Panc1 (cell line): ENCODE measurements at regions not wholly inside any gene's neighbourhood (a gene's known extent, or its start where the extent isn't known, plus 50 kb on each side); places are given as distances from the start of the nearest gene placed in this dataset.
"Not testable (repeated sequence)": the region's sequence is repeated elsewhere in the genome, so short reads cannot be mapped to it uniquely, and the experiment has no call there.

Experiments
- ATAC-seq: fragments of 200-7000 bp; cut with Tn5 transposase; 2 replicates; pipeline ENCODE4 v1.9.1; 2020; ENCODE audit warnings: mild to moderate bottlenecking, moderate library complexity
- BruUV-seq: library from RNA; stranded (reverse); fragments of 400-500 nt; replicated peaks from 2 replicates; lab custom pipeline; 2021; lab: Mats Ljungman, UMichigan
- CTCF ChIA-PET: fragments of 300-600 bp; sonication (Branson Sonifier 250); formaldehyde crosslinking; loops from one replicate; lab custom pipeline; 2022; ENCODE audit warnings: antibody characterized with exemption; lab: Charles Lee
- POLR2A ChIA-PET: fragments of 300-600 bp; sonication (Branson Sonifier 250); formaldehyde crosslinking; loops from one replicate; lab custom pipeline; 2022; ENCODE audit warnings: antibody characterized with exemption; lab: Charles Lee
- DNase-seq: peaks from one replicate; pipeline ENCODE4 v3.0.0-alpha.2; 2010; ENCODE audit warnings: low read depth, low spot score
- H3K27ac ChIP-seq: 2 replicates; pipeline ENCODE4 v1.5.1; 2011; ENCODE audit warnings: mild to moderate bottlenecking, low read length, inconsistent platforms
- H3K27me3 ChIP-seq: fragments of 200-500 bp; sonication (Bioruptor generic); 2 replicates; pipeline ENCODE4 v1.6.0; 2014; ENCODE audit warnings: low read length, inconsistent platforms; ENCODE audit not compliant: control insufficient read depth, insufficient read depth
- H3K36me3 ChIP-seq: fragments of 200-500 bp; sonication (Bioruptor generic); 2 replicates; pipeline ENCODE4 v1.5.1; 2014; ENCODE audit warnings: inconsistent platforms, mild to moderate bottlenecking, low read length, moderate library complexity; ENCODE audit not compliant: control insufficient read depth, insufficient read depth
- H3K4me1 ChIP-seq: 2 replicates; pipeline ENCODE4 v1.5.1; 2011; ENCODE audit warnings: inconsistent platforms, mild to moderate bottlenecking, low read length, moderate library complexity; ENCODE audit not compliant: control insufficient read depth, insufficient read depth
- H3K4me3 ChIP-seq, 2 experiments: 2 replicates each; pipeline ENCODE4 v1.5.1; 2011 to 2012; ENCODE audit warnings: low read depth in 2 of 2, low read length in 2 of 2, mild to moderate bottlenecking in 2 of 2, inconsistent platforms in 1 of 2, moderate library complexity in 1 of 2
- H3K9me3 ChIP-seq: fragments of 200-500 bp; sonication (Bioruptor generic); 2 replicates; pipeline ENCODE4 v1.5.1; 2014; ENCODE audit warnings: low read depth, mild to moderate bottlenecking, inconsistent platforms, low read length, moderate library complexity; ENCODE audit not compliant: control insufficient read depth, insufficient read depth
- POLR2AphosphoS5 ChIP-seq: IDR thresholded peaks from 2 replicates; pipeline ENCODE4 v1.6.1; 2012; ENCODE audit warnings: mild to moderate bottlenecking, low read depth, low read length, moderate library complexity
- REST ChIP-seq, 2 experiments: IDR thresholded peaks; 2 replicates each; pipeline ENCODE4 v1.6.1; 2011 to 2012; ENCODE audit warnings: low read depth in 2 of 2, control low read depth in 1 of 2, low read length in 1 of 2, mild to moderate bottlenecking in 1 of 2, moderate library complexity in 1 of 2; ENCODE audit not compliant: insufficient read depth in 1 of 2
- SIN3A ChIP-seq: IDR thresholded peaks from 2 replicates; pipeline ENCODE4 v1.6.1; 2012; ENCODE audit warnings: low read depth, mild to moderate bottlenecking, low read length, moderate library complexity, borderline replicate concordance; ENCODE audit not compliant: insufficient read depth
- TCF7L2 ChIP-seq: IDR thresholded peaks from 2 replicates; pipeline ENCODE4 v1.6.1; 2011; ENCODE audit warnings: mild to moderate bottlenecking, low read depth, low read length, inconsistent platforms
- in situ Hi-C: cut with HindIII; loops from 2 replicates; pipeline ENCODE4 v1.10.0; 2016; ENCODE audit warnings: low sequenced_read_pairs, low pct_unique_long_range_greater_than_20kb
- intact Hi-C: fragments of 100-400 bp; cut with micrococcal nuclease; formaldehyde crosslinking; loops from one replicate; pipeline ENCODE4 v1.10.0; 2022; ENCODE audit not compliant: unreplicated experiment

GRCh38 chr3:65126527-65127410, 439.0 kb upstream of the ADAMTS9 start:
- Histone ChIP-seq H3K27ac (no peak overlapping the region), H3K27me3 (no peaks in the 10 kb centered on the region), H3K4me3 (no peak overlapping the region), H3K4me1 (no peaks in the 10 kb centered on the region), H3K36me3 (no peaks in the 10 kb centered on the region), H3K9me3 (no peaks in the 10 kb centered on the region)
- intact Hi-C loops (no loop called here), in situ Hi-C loops (no loop called here)
- no peak for DNase-seq
- CTCF ChIA-PET, result no interaction called here
- ATAC-seq, result no peak
- POLR2A ChIA-PET, result no interaction called here
- no TSS peak for BruUV-seq
- TF ChIP-seq SIN3A, result no peak
- TF ChIP-seq REST (IDR thresholded peaks at IDR 0.05; ENCODE audit: insufficient read depth in 1 of 2, low read depth in 2 of 2, low read length in 1 of 2), result no peak
- no peak for TF ChIP-seq POLR2AphosphoS5

- H3K4me1 ChIP-seq, H3K27me3 ChIP-seq, in situ Hi-C loops, intact Hi-C loops, H3K27ac ChIP-seq, H3K4me3 ChIP-seq, H3K36me3 ChIP-seq, DNase-seq, CTCF ChIA-PET, BruUV-seq, POLR2A ChIA-PET, H3K9me3 ChIP-seq, ATAC-seq: not testable (repeated sequence)
Measured at GRCh38 chr3:65120156-65120555, 432.4 kb upstream of the ADAMTS9 start.

GRCh38 chr3:65118912-65119499, 431.2 kb upstream of the ADAMTS9 start:
- Histone ChIP-seq H3K4me1 (no peaks in the 10 kb centered on the region), H3K27ac (no peak overlapping the region), H3K9me3 (no peaks in the 10 kb centered on the region), H3K36me3 (no peaks in the 10 kb centered on the region), H3K4me3 (no peak overlapping the region), H3K27me3 (no peaks in the 10 kb centered on the region)
- ChIA-PET CTCF (no interaction called here), POLR2A (no interaction called here)
- BruUV-seq, result no TSS peak
- intact Hi-C loops, result no loop called here
- no peak for DNase-seq
- TF ChIP-seq SIN3A (no peak), TCF7L2 (no peak)
- in situ Hi-C loops, result no loop called here
- no peak for ATAC-seq
